GM23248 (cell line): ENCODE measurements at regions not wholly inside any gene's neighbourhood (a gene's known extent, or its start where the extent isn't known, plus 50 kb on each side); places are given as distances from the start of the nearest gene placed in this dataset.
"Not testable (repeated sequence)": the region's sequence is repeated elsewhere in the genome, so short reads cannot be mapped to it uniquely, and the experiment has no call there.

ENCODE experiments used
- DNase-seq: peaks from one replicate; pipeline ENCODE4 v3.0.0-alpha.2; 2015
- H2AFZ ChIP-seq: fragments of 200-600 bp; sonication (generic); 2 replicates; pipeline ENCODE4 v1.6.1; 2016; ENCODE audit warnings: antibody characterized with exemption
- H3F3A ChIP-seq: fragments of 200-600 bp; sonication (generic); 2 replicates; pipeline ENCODE4 v1.6.1; 2016; ENCODE audit warnings: mild to moderate bottlenecking, antibody characterized with exemption, mixed run types; ENCODE audit not compliant: insufficient read depth
- H3K27ac ChIP-seq: fragments of 200-600 bp; sonication (generic); 2 replicates; pipeline ENCODE4 v1.5.1; 2016; ENCODE audit warnings: mild to moderate bottlenecking
- H3K27me3 ChIP-seq: fragments of 200-600 bp; sonication (generic); replicated peaks from 2 replicates; pipeline ENCODE4 v1.6.1; 2016; ENCODE audit warnings: mild to moderate bottlenecking; ENCODE audit not compliant: insufficient read depth
- H3K36me3 ChIP-seq: fragments of 200-600 bp; sonication (generic); 2 replicates; pipeline ENCODE4 v1.6.1; 2016; ENCODE audit warnings: low read depth, mild to moderate bottlenecking
- H3K4me1 ChIP-seq: fragments of 200-600 bp; sonication (generic); 2 replicates; pipeline ENCODE4 v1.6.1; 2016; ENCODE audit warnings: mild to moderate bottlenecking; ENCODE audit not compliant: insufficient read depth
- H3K4me2 ChIP-seq: fragments of 200-600 bp; sonication (generic); one replicate; pipeline ENCODE4 v1.6.1; 2016; ENCODE audit warnings: mild to moderate bottlenecking; ENCODE audit not compliant: unreplicated experiment
- H3K4me3 ChIP-seq: fragments of 200-600 bp; sonication (generic); 2 replicates; pipeline ENCODE4 v1.5.1; 2016; ENCODE audit warnings: mild to moderate bottlenecking
- H3K79me2 ChIP-seq: fragments of 200-600 bp; sonication (generic); 2 replicates; pipeline ENCODE4 v1.6.1; 2016; ENCODE audit warnings: mild to moderate bottlenecking; ENCODE audit not compliant: insufficient read depth
- H3K9ac ChIP-seq: fragments of 200-600 bp; sonication (generic); 2 replicates; pipeline ENCODE4 v1.6.1; 2016; ENCODE audit warnings: mild to moderate bottlenecking
- H3K9me2 ChIP-seq: fragments of 200-600 bp; sonication (generic); 2 replicates; pipeline ENCODE4 v1.6.1; 2016; ENCODE audit warnings: mixed run types, mild to moderate bottlenecking, moderate library complexity; ENCODE audit not compliant: insufficient read depth
- H3K9me3 ChIP-seq: fragments of 200-600 bp; sonication (generic); one replicate; pipeline ENCODE4 v1.6.1; 2017; ENCODE audit warnings: low read depth
- H4K20me1 ChIP-seq: fragments of 200-600 bp; sonication (generic); 2 replicates; pipeline ENCODE4 v1.6.0; 2016; ENCODE audit not compliant: insufficient read depth
- EZH2 ChIP-seq: fragments of 200-600 bp; sonication (generic); IDR thresholded peaks from 2 replicates; pipeline ENCODE4 v1.6.1; 2018; ENCODE audit warnings: antibody characterized with exemption, mild to moderate bottlenecking; ENCODE audit not compliant: insufficient read depth, poor library complexity, severe bottlenecking
- EZH2phosphoT487 ChIP-seq: fragments of 200-600 bp; sonication (generic); IDR thresholded peaks from 2 replicates; pipeline ENCODE4 v1.6.1; 2018; ENCODE audit warnings: antibody characterized with exemption, moderate library complexity, mild to moderate bottlenecking, low read depth; ENCODE audit not compliant: insufficient read depth
- WGBS, 2 experiments: methylation state at CpG; one replicate each; pipeline ENCODE4 v1.1.6; 2015 to 2017; ENCODE audit warnings: low lambda C conversion rate in 2 of 2, low coverage in 1 of 2; ENCODE audit errors: missing lambda C conversion rate in 2 of 2; 5-methylcytosine and 5-hydroxymethylcytosine counted together
- in situ Hi-C: fragments of 300-500 bp; cut with MboI; formaldehyde crosslinking; loops from 2 replicates; pipeline ENCODE4 v1.15.0; 2020

GRCh38 chr9:104997536-104997935 lies 69.6 kb upstream of the ABCA1 start:
- in situ Hi-C loops, result no loop called here
- TF ChIP-seq EZH2 (no peak), EZH2phosphoT487 (no peak)
- no peaks in the 10 kb centered on the region for H3K9me2 ChIP-seq

GRCh38 chr9:104999136-104999535 lies 71.2 kb upstream of the ABCA1 start:
- H3K27ac ChIP-seq, result no peak overlapping the region
- H3K36me3 ChIP-seq, result no peaks in the 10 kb centered on the region
- H2AFZ ChIP-seq, result no peak overlapping the region
- H3K79me2 ChIP-seq, result no peaks in the 10 kb centered on the region
- in situ Hi-C loops, result no loop called here
- H3F3A ChIP-seq, result peaks cover 2% of the 10 kb centered on the region
- H3K9me2 ChIP-seq, result no peaks in the 10 kb centered on the region
- H4K20me1 ChIP-seq, result no peaks in the 10 kb centered on the region
- no peaks in the 10 kb centered on the region for H3K27me3 ChIP-seq
- no peak overlapping the region for H3K4me3 ChIP-seq
- TF ChIP-seq EZH2phosphoT487 (no peak), EZH2 (no peak)
- no peak overlapping the region for H3K9ac ChIP-seq
- H3K4me2 ChIP-seq, result no peak overlapping the region
- no peak for DNase-seq
- H3K4me1 ChIP-seq, result peaks cover 2% of the 10 kb centered on the region
- H3K9me3 ChIP-seq, result no peaks in the 10 kb centered on the region

More at GRCh38 chr9:104997536-104997935, 69.6 kb upstream of the ABCA1 start:
- H3K9me3 ChIP-seq, result no peaks in the 10 kb centered on the region
- H3K4me3 ChIP-seq, result no peak overlapping the region
- no peak overlapping the region for H3K27ac ChIP-seq
- H3K4me1 ChIP-seq, result peaks cover 18% of the 10 kb centered on the region
- peak; percentile 17 for DNase-seq
- no peak overlapping the region for H3K4me2 ChIP-seq
- no peaks in the 10 kb centered on the region for H4K20me1 ChIP-seq
- H3K36me3 ChIP-seq, result no peaks in the 10 kb centered on the region
- no peak overlapping the region for H2AFZ ChIP-seq
- H3K27me3 ChIP-seq, result no peaks in the 10 kb centered on the region
- H3K79me2 ChIP-seq, result no peaks in the 10 kb centered on the region
- no peak overlapping the region for H3K9ac ChIP-seq
- WGBS, 2 experiments, result 31 to 35% methylated on average over 2 of the region's 2 CpGs
- peaks cover 11% of the 10 kb centered on the region for H3F3A ChIP-seq

GRCh38 chr9:105000529-105000928 lies 72.6 kb upstream of the ABCA1 start:
- 95 to 97% methylated on average over 11 of the region's 11 CpGs for WGBS, 2 experiments
- in situ Hi-C loops, H4K20me1 ChIP-seq: not testable (repeated sequence)

GRCh38 chr9:105004466-105005090 lies 76.6 kb upstream of the ABCA1 start:
- TF ChIP-seq EZH2phosphoT487 (no peak), EZH2 (no peak)
- Histone ChIP-seq H3K27me3 (no peaks in the 10 kb centered on the region), H3K9me3 (no peaks in the 10 kb centered on the region), H3K9me2 (no peaks in the 10 kb centered on the region), H3F3A (peaks cover 20% of the 10 kb centered on the region), H2AFZ (no peak overlapping the region), H4K20me1 (no peaks in the 10 kb centered on the region), H3K27ac (no peak overlapping the region), H3K9ac (no peak overlapping the region), H3K4me2 (no peak overlapping the region), H3K4me3 (no peak overlapping the region), H3K79me2 (no peaks in the 10 kb centered on the region), H3K36me3 (no peaks in the 10 kb centered on the region), H3K4me1 (peaks cover 19% of the 10 kb centered on the region)
- DNase-seq, result no peak
- WGBS, 2 experiments, result 95 to 96% methylated on average over 7 of the region's 7 CpGs
- in situ Hi-C loops, result no loop called here

More at GRCh38 chr9:105000529-105000928, 72.6 kb upstream of the ABCA1 start:
- not testable (repeated sequence) for H3K9ac ChIP-seq, H3K9me3 ChIP-seq, H3K36me3 ChIP-seq, H3K4me3 ChIP-seq, H3K79me2 ChIP-seq, H2AFZ ChIP-seq, DNase-seq, H3K27me3 ChIP-seq, H3K27ac ChIP-seq, H3K4me1 ChIP-seq, H3K9me2 ChIP-seq, H3F3A ChIP-seq, H3K4me2 ChIP-seq

GRCh38 chr9:105005186-105005585 lies 77.2 kb upstream of the ABCA1 start:
- H3K9ac ChIP-seq, result no peak overlapping the region
- H3K27ac ChIP-seq, result no peak overlapping the region
- H3K36me3 ChIP-seq, result no peaks in the 10 kb centered on the region
- no peak overlapping the region for H3K4me3 ChIP-seq
- no peaks in the 10 kb centered on the region for H3K79me2 ChIP-seq
- H4K20me1 ChIP-seq, result no peaks in the 10 kb centered on the region
- no peak overlapping the region for H3K4me2 ChIP-seq
- no peaks in the 10 kb centered on the region for H3K27me3 ChIP-seq
- H3K4me1 ChIP-seq, result peaks cover 19% of the 10 kb centered on the region
- no peaks in the 10 kb centered on the region for H3K9me3 ChIP-seq
- H2AFZ ChIP-seq, result no peak overlapping the region
- in situ Hi-C loops, result no loop called here
- TF ChIP-seq EZH2 (no peak), EZH2phosphoT487 (no peak)
- peaks cover 20% of the 10 kb centered on the region for H3F3A ChIP-seq
- DNase-seq, result no peak
- no peaks in the 10 kb centered on the region for H3K9me2 ChIP-seq
- WGBS, 2 experiments, result 93 to 98% methylated on average over 1 of the region's 1 CpG
